Smooth muscle cell (in vitro differentiated cells): ENCODE measurements at regions not wholly inside any gene's neighbourhood (a gene's known extent, or its start where the extent isn't known, plus 50 kb on each side); places are given as distances from the start of the nearest gene placed in this dataset.

Source experiments
- DNase-seq: peaks from one replicate; lab custom pipeline; 2025; ENCODE audit not compliant: unreplicated experiment; lab: John Stamatoyannopoulos, UW
- H2AFZ ChIP-seq: fragments of 200-600 bp; sonication (generic); 2 replicates; pipeline ENCODE4 v1.6.0; 2016; ENCODE audit warnings: antibody characterized with exemption, low read depth, mild to moderate bottlenecking
- H3F3A ChIP-seq: fragments of 200-600 bp; sonication (generic); 2 replicates; pipeline ENCODE4 v1.6.0; 2017; ENCODE audit warnings: antibody characterized with exemption, low read depth
- H3K27ac ChIP-seq: fragments of 200-600 bp; sonication (generic); 2 replicates; pipeline ENCODE4 v1.5.1; 2016; ENCODE audit warnings: low read depth, mild to moderate bottlenecking
- H3K27me3 ChIP-seq: fragments of 200-600 bp; sonication (generic); 2 replicates; pipeline ENCODE4 v1.6.1; 2016; ENCODE audit warnings: low read depth, mild to moderate bottlenecking
- H3K36me3 ChIP-seq: fragments of 200-600 bp; sonication (generic); 2 replicates; pipeline ENCODE4 v1.5.1; 2016; ENCODE audit warnings: low read depth
- H3K4me1 ChIP-seq: fragments of 200-600 bp; sonication (generic); 2 replicates; pipeline ENCODE4 v1.5.1; 2016; ENCODE audit warnings: low read depth
- H3K4me2 ChIP-seq: fragments of 200-600 bp; sonication (generic); 2 replicates; pipeline ENCODE4 v1.6.0; 2016; ENCODE audit warnings: mild to moderate bottlenecking
- H3K4me3 ChIP-seq: fragments of 200-600 bp; sonication (generic); 2 replicates; pipeline ENCODE4 v1.5.1; 2016; ENCODE audit warnings: mild to moderate bottlenecking
- H3K79me2 ChIP-seq: fragments of 200-600 bp; sonication (generic); 2 replicates; pipeline ENCODE4 v1.6.0; 2016; ENCODE audit warnings: low read depth, mild to moderate bottlenecking
- H3K9ac ChIP-seq: fragments of 200-600 bp; sonication (generic); 2 replicates; pipeline ENCODE4 v1.6.0; 2016; ENCODE audit warnings: low read depth
- H3K9me3 ChIP-seq: fragments of 200-600 bp; sonication (generic); replicated peaks from 2 replicates; pipeline ENCODE4 v1.5.1; 2016; ENCODE audit warnings: low read depth
- H4K20me1 ChIP-seq: fragments of 200-600 bp; sonication (generic); 2 replicates; pipeline ENCODE4 v1.6.0; 2016; ENCODE audit warnings: low read depth
- WGBS: methylation state at CpG from one replicate; pipeline ENCODE4 v1.1.7; 2016; ENCODE audit warnings: low lambda C conversion rate; 5-methylcytosine and 5-hydroxymethylcytosine counted together
- TF ChIP-seq, protein P1 (sequence below): fragments of 200-600 bp; sonication (generic); IDR thresholded peaks from 2 replicates; pipeline ENCODE4 v1.5.1; 2017; ENCODE audit warnings: borderline replicate concordance, mild to moderate bottlenecking, antibody characterized with exemption; ENCODE audit not compliant: insufficient read depth, poor library complexity, severe bottlenecking

DNA sequence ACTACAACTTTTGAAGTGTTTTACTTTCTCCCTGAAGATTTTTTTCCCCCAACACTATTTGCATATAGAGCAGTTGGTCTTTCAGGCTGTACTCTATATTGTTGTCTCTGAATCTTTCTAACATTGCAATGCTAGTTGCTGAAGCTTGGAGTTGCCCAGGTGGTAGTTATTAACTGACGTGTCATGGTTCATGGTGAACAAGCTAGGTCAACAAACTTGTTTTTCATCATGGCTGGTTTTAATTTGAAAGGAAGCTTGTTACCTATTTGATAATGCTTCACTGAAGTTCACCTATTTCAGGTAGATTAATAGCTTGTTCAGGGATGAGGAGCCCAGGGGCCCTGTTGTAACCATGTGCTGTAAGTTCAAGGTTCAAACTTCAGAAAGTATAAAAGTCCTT, 158.8 kb upstream of the ZEB2 start:
- H3K9ac ChIP-seq: no peak overlapping the region
- no peak overlapping the region for H3K4me3 ChIP-seq
- H3K4me1 ChIP-seq: no peaks in the 10 kb centered on the region
- H3K27me3 ChIP-seq: no peaks in the 10 kb centered on the region
- H3K79me2 ChIP-seq: no peaks in the 10 kb centered on the region
- H2AFZ ChIP-seq: no peak overlapping the region
- H3K9me3 ChIP-seq: no peaks in the 10 kb centered on the region
- H3K27ac ChIP-seq: no peak overlapping the region
- no peak overlapping the region for H3K4me2 ChIP-seq
- no peaks in the 10 kb centered on the region for H4K20me1 ChIP-seq
- H3F3A ChIP-seq: no peaks in the 10 kb centered on the region
- 90% methylated on average over 1 of the region's 1 CpG for WGBS
- DNase-seq: no peak
- H3K36me3 ChIP-seq: no peaks in the 10 kb centered on the region
- TF ChIP-seq, protein P1, sequence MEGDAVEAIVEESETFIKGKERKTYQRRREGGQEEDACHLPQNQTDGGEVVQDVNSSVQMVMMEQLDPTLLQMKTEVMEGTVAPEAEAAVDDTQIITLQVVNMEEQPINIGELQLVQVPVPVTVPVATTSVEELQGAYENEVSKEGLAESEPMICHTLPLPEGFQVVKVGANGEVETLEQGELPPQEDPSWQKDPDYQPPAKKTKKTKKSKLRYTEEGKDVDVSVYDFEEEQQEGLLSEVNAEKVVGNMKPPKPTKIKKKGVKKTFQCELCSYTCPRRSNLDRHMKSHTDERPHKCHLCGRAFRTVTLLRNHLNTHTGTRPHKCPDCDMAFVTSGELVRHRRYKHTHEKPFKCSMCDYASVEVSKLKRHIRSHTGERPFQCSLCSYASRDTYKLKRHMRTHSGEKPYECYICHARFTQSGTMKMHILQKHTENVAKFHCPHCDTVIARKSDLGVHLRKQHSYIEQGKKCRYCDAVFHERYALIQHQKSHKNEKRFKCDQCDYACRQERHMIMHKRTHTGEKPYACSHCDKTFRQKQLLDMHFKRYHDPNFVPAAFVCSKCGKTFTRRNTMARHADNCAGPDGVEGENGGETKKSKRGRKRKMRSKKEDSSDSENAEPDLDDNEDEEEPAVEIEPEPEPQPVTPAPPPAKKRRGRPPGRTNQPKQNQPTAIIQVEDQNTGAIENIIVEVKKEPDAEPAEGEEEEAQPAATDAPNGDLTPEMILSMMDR: no peak

DNA sequence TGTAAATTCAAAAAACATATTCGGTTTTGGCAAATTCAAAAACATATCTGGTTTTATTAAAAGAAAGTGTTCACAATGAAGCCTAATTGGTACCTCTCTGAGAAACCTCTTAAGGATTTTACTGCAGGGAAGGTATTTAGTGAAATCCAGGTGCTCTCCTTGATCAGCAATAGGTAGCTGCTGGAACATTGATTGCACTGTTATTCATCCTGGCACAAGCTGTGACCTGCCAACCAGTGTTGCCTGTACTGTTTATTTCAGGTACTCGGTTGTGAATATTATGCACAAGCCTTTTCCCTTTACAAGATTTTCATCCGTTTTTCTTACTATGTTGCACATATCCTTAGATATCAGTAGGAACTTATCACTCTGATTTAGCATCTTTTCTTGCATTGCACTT, 155.8 kb upstream of the ZEB2 start:
- no peaks in the 10 kb centered on the region for H3K79me2 ChIP-seq
- TF ChIP-seq, protein P1: no peak
- no peak overlapping the region for H3K9ac ChIP-seq
- no peaks in the 10 kb centered on the region for H3K9me3 ChIP-seq
- no peak overlapping the region for H3K27ac ChIP-seq
- no peaks in the 10 kb centered on the region for H3F3A ChIP-seq
- no peaks in the 10 kb centered on the region for H3K36me3 ChIP-seq
- DNase-seq: no peak
- no peaks in the 10 kb centered on the region for H4K20me1 ChIP-seq
- no peaks in the 10 kb centered on the region for H3K4me1 ChIP-seq
- no peaks in the 10 kb centered on the region for H3K27me3 ChIP-seq
- 93% methylated on average over 3 of the region's 3 CpGs for WGBS
- H3K4me2 ChIP-seq: no peak overlapping the region
- no peak overlapping the region for H2AFZ ChIP-seq
- no peak overlapping the region for H3K4me3 ChIP-seq

DNA sequence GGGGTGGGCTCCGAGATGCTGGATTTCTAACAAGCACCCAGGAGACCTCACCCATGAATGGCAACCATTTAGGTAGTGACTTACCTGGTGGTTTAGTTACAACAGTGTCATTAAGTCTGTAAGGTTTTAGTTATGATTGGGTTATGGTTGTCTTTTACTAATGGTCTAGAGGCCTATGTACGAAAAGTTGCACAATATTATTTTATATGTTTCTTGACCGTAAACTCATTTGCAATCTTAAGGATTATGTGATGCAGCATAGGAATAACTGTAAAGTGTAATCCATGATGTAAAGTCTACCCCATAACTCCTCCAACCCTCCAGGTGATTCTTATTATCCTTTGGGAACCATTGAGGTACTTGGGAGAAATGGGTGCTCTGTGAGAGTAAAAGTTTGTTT, 155.4 kb upstream of the ZEB2 start:
- H3K79me2 ChIP-seq: no peaks in the 10 kb centered on the region
- no peaks in the 10 kb centered on the region for H3K4me1 ChIP-seq
- no peak overlapping the region for H2AFZ ChIP-seq
- no peaks in the 10 kb centered on the region for H3K36me3 ChIP-seq
- H3K27ac ChIP-seq: no peak overlapping the region
- no peak overlapping the region for H3K4me2 ChIP-seq
- TF ChIP-seq, protein P1: no peak
- H3K9ac ChIP-seq: no peak overlapping the region
- H3K27me3 ChIP-seq: no peaks in the 10 kb centered on the region
- H3K9me3 ChIP-seq: no peaks in the 10 kb centered on the region
- H3F3A ChIP-seq: no peaks in the 10 kb centered on the region
- WGBS: 98% methylated on average over 3 of the region's 3 CpGs
- H3K4me3 ChIP-seq: no peak overlapping the region
- no peak for DNase-seq
- no peaks in the 10 kb centered on the region for H4K20me1 ChIP-seq

DNA sequence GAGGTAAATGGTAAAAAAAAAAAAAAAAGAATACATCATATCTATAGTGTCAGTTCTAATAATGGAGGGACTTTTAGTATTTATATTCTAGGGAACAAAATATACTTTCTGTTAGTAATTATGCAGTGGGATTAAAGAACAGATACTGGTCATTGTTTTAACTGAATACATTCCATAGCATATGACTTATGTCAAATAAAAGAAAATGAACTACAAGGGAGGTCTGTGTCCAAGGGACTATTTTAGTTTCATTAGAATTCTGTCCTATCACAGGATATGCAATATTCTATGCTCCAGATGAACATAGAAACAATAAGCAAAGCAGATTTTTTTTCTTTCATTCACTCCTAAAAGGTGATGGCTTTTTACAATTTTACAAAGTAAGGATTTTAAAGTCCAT, 154.2 kb upstream of the ZEB2 start:
- Histone ChIP-seq H3K27ac (no peak overlapping the region), H3K9ac (no peak overlapping the region), H3K4me1 (no peaks in the 10 kb centered on the region), H3K9me3 (no peaks in the 10 kb centered on the region), H3K36me3 (no peaks in the 10 kb centered on the region), H3K27me3 (no peaks in the 10 kb centered on the region), H4K20me1 (no peaks in the 10 kb centered on the region), H3F3A (no peaks in the 10 kb centered on the region), H2AFZ (no peak overlapping the region), H3K4me2 (no peak overlapping the region), H3K4me3 (no peak overlapping the region), H3K79me2 (no peaks in the 10 kb centered on the region)
- TF ChIP-seq, protein P1: no peak
- no peak for DNase-seq
